ENCODE measurements at regions not wholly inside any gene's neighbourhood (a gene's known extent, or its start where the extent isn't known, plus 50 kb on each side); places are given as distances from the start of the nearest gene placed in this dataset.

GRCh38 chr4:137427411-137427810 is 104.9 kb downstream of the PCDH18 start:
- ATAC-seq (no peak), DNase-seq (ENCODE audit: low read depth, low spot score) (no peak)
- Histone ChIP-seq H3K9me2 (ENCODE audit: insufficient read depth) (no peaks in the 10 kb centered on the region), H3K79me2 (ENCODE audit: insufficient read depth, low read length) (no peaks in the 10 kb centered on the region), H3K4me3 (replicated peaks in 1 of 2; ENCODE audit: low read depth in 1 of 2, low read length in 2 of 2) (no peak overlapping the region), H3K27ac (ENCODE audit: low read depth, low read length) (no peak overlapping the region), H2AFZ (ENCODE audit: low read depth, low read length, poor library complexity, severe bottlenecking) (no peak overlapping the region), H3K4me2 (ENCODE audit: low read length) (no peak overlapping the region), H3K36me3 (ENCODE audit: control insufficient read depth in 1 of 2, insufficient read depth in 2 of 2, low read length in 2 of 2) (no peaks in the 10 kb centered on the region), H3K9me3 (ENCODE audit: control insufficient read depth in 1 of 2, insufficient read depth in 1 of 2, low read depth in 1 of 2, low read length in 2 of 2) (no peaks in the 10 kb centered on the region), H3K4me1 (ENCODE audit: control insufficient read depth in 1 of 2, insufficient read depth in 2 of 2, low read length in 2 of 2) (no peaks in the 10 kb centered on the region), H3K27me3 (ENCODE audit: insufficient read depth, low read length) (no peaks in the 10 kb centered on the region), H3K9ac (ENCODE audit: low read length) (no peak overlapping the region), H4K20me1 (ENCODE audit: insufficient read depth) (no peaks in the 10 kb centered on the region)
- ChIA-PET RAD21 (ENCODE audit: low non-redundant PET in 1 of 2, low total read pairs in 2 of 2, uncharacterized antibody in 2 of 2, unreplicated experiment in 2 of 2) (no interaction called here), CTCF (no interaction called here), POLR2A (no interaction called here)
- intact Hi-C loops (cut with micrococcal nuclease) = no loop called here
- BruUV-seq (replicated peaks) = no TSS peak
- no peak for TF ChIP-seq SP1 (IDR thresholded peaks at IDR 0.05; ENCODE audit: low read depth)
- TF ChIP-seq ATF3 (IDR thresholded peaks at IDR 0.05) = no peak
- TF ChIP-seq JUND (IDR thresholded peaks at IDR 0.05) = no peak
- TF ChIP-seq EGR1 (IDR thresholded peaks at IDR 0.05; ENCODE audit: low read depth) = no peak
- no peak for TF ChIP-seq CEBPB (IDR thresholded peaks at IDR 0.05; ENCODE audit: low read depth)
- no peak for TF ChIP-seq ZFX (IDR thresholded peaks at IDR 0.05)
- TF ChIP-seq CTCF (IDR thresholded peaks at IDR 0.05 in 2 of 3, conservative IDR thresholded peaks at IDR 0.05 in 1 of 3; ENCODE audit: borderline replicate concordance in 1 of 3, insufficient read depth in 1 of 3, low read depth in 2 of 3, low read length in 2 of 3) = no peak
- TF ChIP-seq CBX3 (IDR thresholded peaks at IDR 0.05; ENCODE audit: low read depth) = no peak
- no peak for TF ChIP-seq ELF1 (IDR thresholded peaks at IDR 0.05; ENCODE audit: borderline replicate concordance, low read depth)
- TF ChIP-seq TCF7L2 (IDR thresholded peaks at IDR 0.05; ENCODE audit: borderline replicate concordance, extremely low read depth, insufficient read depth, insufficient read length) = no peak
- TF ChIP-seq ZNF274 (IDR thresholded peaks at IDR 0.05; ENCODE audit: low read depth, low read length) = no peak
- TF ChIP-seq REST (IDR thresholded peaks at IDR 0.05; ENCODE audit: low read depth) = no peak
- no peak for TF ChIP-seq ZBTB33 (IDR thresholded peaks at IDR 0.05; ENCODE audit: extremely low read depth, insufficient replicate concordance, low read length)
- TF ChIP-seq RAD21 (IDR thresholded peaks at IDR 0.05; ENCODE audit: low read depth) = no peak
- no peak for TF ChIP-seq FOSL1 (IDR thresholded peaks at IDR 0.05; ENCODE audit: low read depth)
- no peak for TF ChIP-seq SIN3A (IDR thresholded peaks at IDR 0.05; ENCODE audit: low read depth)
- no peak for TF ChIP-seq POLR2AphosphoS5 (IDR thresholded peaks at IDR 0.05; ENCODE audit: low read depth, low read length)
- TF ChIP-seq EZH2phosphoT487 (IDR thresholded peaks at IDR 0.05; ENCODE audit: borderline replicate concordance) = no peak
- TF ChIP-seq SRF (IDR thresholded peaks at IDR 0.05; ENCODE audit: low read depth) = no peak
- TF ChIP-seq MAX (IDR thresholded peaks at IDR 0.05) = no peak

All from HCT116 (cell line).